Effector memory CD8-positive, alpha-beta T cell (primary cell): ENCODE measurements at regions not wholly inside any gene's neighbourhood (a gene's known extent, or its start where the extent isn't known, plus 50 kb on each side); places are given as distances from the start of the nearest gene placed in this dataset.
"Not testable (repeated sequence)": the region's sequence is repeated elsewhere in the genome, so short reads cannot be mapped to it uniquely, and the experiment has no call there.

ENCODE experiments used
- ATAC-seq: fragments of 150-1000 bp; cut with Tn5 transposase; replicated peaks from 2 replicates; pipeline ENCODE4 v1.10.0; 2021; ENCODE audit warnings: mild to moderate bottlenecking, moderate library complexity
- DNase-seq, 3 experiments: peaks; one replicate each; pipeline ENCODE4 v3.0.0; 2021
- H3K27ac Mint-ChIP-seq, 2 donors: one replicate each; pipeline ENCODE4 v1.8.0; 2022; ENCODE audit warnings: mild to moderate bottlenecking in 2 of 2, mixed read lengths in 2 of 2, moderate library complexity in 2 of 2
- H3K27me3 Mint-ChIP-seq, 2 donors: one replicate each; pipeline ENCODE4 v1.8.0; 2022; ENCODE audit warnings: mixed read lengths in 2 of 2
- H3K36me3 Mint-ChIP-seq: one replicate; pipeline ENCODE4 v1.8.0; 2022; ENCODE audit warnings: mild to moderate bottlenecking, moderate library complexity, mixed read lengths; ENCODE audit not compliant: insufficient read depth
- H3K4me1 Mint-ChIP-seq, 2 donors: one replicate each; pipeline ENCODE4 v1.8.0; 2022; ENCODE audit warnings: low read depth in 2 of 2, mixed read lengths in 2 of 2
- H3K4me3 Mint-ChIP-seq, 2 donors: one replicate each; pipeline ENCODE4 v1.8.0; 2022; ENCODE audit warnings: mild to moderate bottlenecking in 2 of 2, mixed read lengths in 2 of 2, moderate library complexity in 2 of 2
- H3K9me3 Mint-ChIP-seq, 2 donors: one replicate each; pipeline ENCODE4 v1.8.0; 2022; ENCODE audit warnings: mixed read lengths in 2 of 2

DNA sequence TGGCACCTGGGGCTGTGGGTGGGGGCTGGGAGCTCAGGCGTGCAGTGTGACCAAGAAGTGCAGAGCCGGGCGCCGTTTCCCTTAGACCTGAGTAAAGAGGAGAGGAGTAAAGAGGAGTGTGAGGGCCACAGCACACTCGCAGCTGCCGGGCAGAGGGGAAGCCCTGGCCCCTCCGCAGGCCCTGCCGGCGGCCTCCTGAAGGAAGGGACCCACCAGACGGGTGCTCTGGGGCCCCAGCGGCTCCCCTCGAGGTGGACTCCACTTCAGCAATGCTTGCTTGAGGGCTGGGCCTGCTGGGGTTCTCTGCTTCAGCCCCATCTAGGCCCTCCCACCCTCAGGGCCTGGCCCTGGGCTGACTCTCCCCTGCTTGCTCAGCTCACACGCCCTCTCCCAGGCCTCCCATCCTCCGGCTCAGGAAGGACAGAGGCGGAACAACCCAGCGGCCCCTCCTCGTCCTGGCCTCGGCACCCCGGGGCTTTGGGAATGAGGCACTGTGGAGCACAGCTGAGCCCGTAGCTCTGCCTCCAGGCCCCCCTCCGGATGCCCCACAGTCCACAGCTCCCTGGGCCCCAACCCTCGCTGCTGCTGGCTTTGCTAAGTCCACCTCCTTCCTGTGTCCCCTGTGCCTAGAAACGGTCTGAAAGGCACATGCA, 1198.7 kb downstream of the BRD1 start:
- Mint-ChIP-seq H3K27me3 (peaks cover 0 to 21% of the 10 kb centered on the region in 2 donors), H3K4me1 (no peaks in the 10 kb centered on the region), H3K27ac (no peak overlapping the region), H3K9me3 (no peaks in the 10 kb centered on the region), H3K36me3 (no peaks in the 10 kb centered on the region), H3K4me3 (no peak overlapping the region)
- ATAC-seq (no peak), DNase-seq (no peak)

DNA sequence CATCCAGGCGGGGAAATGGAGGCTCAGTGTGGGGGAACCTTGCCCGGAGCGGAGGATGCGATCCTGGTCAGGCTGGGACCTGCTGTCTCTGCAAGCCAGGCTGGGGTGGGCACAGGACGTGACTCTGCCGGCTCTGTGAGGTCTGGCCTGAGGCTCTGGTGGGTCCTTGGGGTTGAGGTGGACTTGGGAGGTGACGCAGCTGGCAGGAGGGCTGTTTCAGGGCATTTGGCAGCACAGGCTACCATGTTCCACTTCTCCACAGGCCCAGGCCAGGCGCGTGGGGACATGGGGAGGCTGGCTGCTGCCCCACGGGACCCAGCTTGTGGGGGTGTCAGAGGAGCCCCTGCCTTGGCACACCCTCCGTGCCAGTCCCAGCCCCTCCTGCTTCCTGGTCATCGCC, 1199.7 kb downstream of the BRD1 start:
- peaks cover 0 to 21% of the 10 kb centered on the region in 2 donors for H3K27me3 Mint-ChIP-seq
- no peaks in the 10 kb centered on the region for H3K4me1 Mint-ChIP-seq

GRCh38 chr22:48627203-48627602, 1200.5 kb downstream of the BRD1 start:
- no peak overlapping the region for H3K27ac Mint-ChIP-seq
- DNase-seq, result no peak
- H3K36me3 Mint-ChIP-seq, result no peaks in the 10 kb centered on the region
- H3K4me3 Mint-ChIP-seq, result no peak overlapping the region
- H3K27me3 Mint-ChIP-seq, result peaks cover 0 to 21% of the 10 kb centered on the region in 2 donors
- no peaks in the 10 kb centered on the region for H3K4me1 Mint-ChIP-seq
- H3K9me3 Mint-ChIP-seq, result no peaks in the 10 kb centered on the region
- ATAC-seq, result no peak

More for the DNA sequence above, 1199.7 kb downstream of the BRD1 start:
- ATAC-seq (no peak), DNase-seq (no peak)
- H3K9me3 Mint-ChIP-seq, result no peaks in the 10 kb centered on the region
- no peak overlapping the region for H3K27ac Mint-ChIP-seq
- H3K36me3 Mint-ChIP-seq, result no peaks in the 10 kb centered on the region
- no peak overlapping the region for H3K4me3 Mint-ChIP-seq

GRCh38 chr22:48624401-48624800, 1203.3 kb downstream of the BRD1 start:
- H3K4me1 Mint-ChIP-seq, result no peaks in the 10 kb centered on the region
- ATAC-seq (no peak), DNase-seq (no peak)
- H3K27ac Mint-ChIP-seq, result no peak overlapping the region
- H3K27me3 Mint-ChIP-seq, result peaks cover 0 to 21% of the 10 kb centered on the region in 2 donors
- H3K36me3 Mint-ChIP-seq, result no peaks in the 10 kb centered on the region
- no peak overlapping the region for H3K4me3 Mint-ChIP-seq
- no peaks in the 10 kb centered on the region for H3K9me3 Mint-ChIP-seq

DNA sequence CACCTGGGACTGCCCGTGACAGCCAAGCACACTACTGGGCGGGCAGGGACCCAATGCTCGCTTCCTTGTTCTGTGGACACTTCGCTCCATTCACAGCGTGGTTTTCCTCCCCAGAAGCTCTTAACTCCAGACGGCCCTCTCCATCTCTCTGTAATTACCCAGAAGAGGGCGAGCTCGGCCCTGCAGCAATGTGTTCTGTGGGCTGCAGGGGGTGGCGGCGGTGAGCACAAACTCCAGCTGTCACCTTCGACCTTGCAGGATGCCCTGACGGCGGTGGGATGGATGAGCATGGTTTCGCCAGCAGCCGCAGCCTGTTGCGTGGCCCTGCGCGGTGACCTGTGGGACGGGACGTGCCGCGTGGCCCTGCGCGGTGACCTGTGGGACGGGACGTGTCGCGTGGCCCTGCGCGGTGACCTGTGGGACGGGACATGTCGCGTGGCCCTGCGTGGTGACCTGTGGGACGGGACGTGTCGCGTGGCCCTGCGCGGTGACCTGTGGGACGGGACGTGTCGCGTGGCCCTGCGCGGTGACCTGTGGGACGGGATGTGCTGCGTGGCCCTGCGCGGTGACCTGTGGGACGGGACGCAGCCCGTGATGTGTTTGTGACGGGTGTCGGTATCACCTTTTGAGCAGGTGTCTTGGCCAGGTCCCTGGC, 1204.7 kb downstream of the BRD1 start:
- DNase-seq, result no peak
- no peaks in the 10 kb centered on the region for H3K4me1 Mint-ChIP-seq
- H3K4me3 Mint-ChIP-seq, result no peak overlapping the region
- no peak for ATAC-seq
- H3K27me3 Mint-ChIP-seq, result peaks cover 0 to 15% of the 10 kb centered on the region in 2 donors
- H3K36me3 Mint-ChIP-seq, result no peaks in the 10 kb centered on the region
- no peak overlapping the region for H3K27ac Mint-ChIP-seq
- H3K9me3 Mint-ChIP-seq, result no peaks in the 10 kb centered on the region

- ATAC-seq (no peak), DNase-seq (no peak)
- Mint-ChIP-seq H3K36me3 (no peaks in the 10 kb centered on the region), H3K27me3 (no peaks in the 10 kb centered on the region), H3K9me3 (no peaks in the 10 kb centered on the region), H3K4me3 (no peak overlapping the region), H3K4me1 (no peaks in the 10 kb centered on the region), H3K27ac (no peak overlapping the region)
Observed at GRCh38 chr22:48621085-48621484, 1206.6 kb downstream of the BRD1 start.

DNA sequence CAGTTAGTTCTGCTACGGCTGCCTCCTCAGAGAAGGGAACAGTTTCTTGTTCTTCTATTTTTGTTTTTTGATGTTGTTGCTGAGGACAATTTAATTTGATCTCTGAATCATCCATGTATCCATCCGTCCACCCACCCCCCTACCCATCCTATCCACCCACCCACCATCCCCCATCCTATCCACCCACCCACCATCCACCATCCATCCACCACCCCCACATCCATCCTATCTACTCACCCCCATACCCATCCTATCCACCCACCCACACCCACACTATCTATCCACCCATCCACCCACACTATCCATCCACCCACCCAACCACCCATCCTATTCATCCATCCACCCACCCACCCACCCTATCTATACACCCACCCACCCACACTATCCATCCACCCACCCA, 1207.2 kb downstream of the BRD1 start:
- not testable (repeated sequence) for H3K27me3 Mint-ChIP-seq, H3K4me3 Mint-ChIP-seq, ATAC-seq, H3K27ac Mint-ChIP-seq, H3K9me3 Mint-ChIP-seq, DNase-seq, H3K4me1 Mint-ChIP-seq, H3K36me3 Mint-ChIP-seq

- Mint-ChIP-seq H3K27ac (no peak overlapping the region), H3K4me1 (no peaks in the 10 kb centered on the region), H3K36me3 (no peaks in the 10 kb centered on the region), H3K27me3 (no peaks in the 10 kb centered on the region), H3K4me3 (no peak overlapping the region), H3K9me3 (no peaks in the 10 kb centered on the region)
- ATAC-seq (no peak), DNase-seq (no peak)
Observed at GRCh38 chr22:48619721-48620120, 1208.0 kb downstream of the BRD1 start.

GRCh38 chr22:48618326-48618725, 1209.3 kb downstream of the BRD1 start:
- Mint-ChIP-seq H3K27me3 (no peaks in the 10 kb centered on the region), H3K27ac (no peak overlapping the region), H3K9me3 (no peaks in the 10 kb centered on the region), H3K4me3 (no peak overlapping the region), H3K36me3 (no peaks in the 10 kb centered on the region), H3K4me1 (no peaks in the 10 kb centered on the region)
- DNase-seq (no peak), ATAC-seq (no peak)

- Mint-ChIP-seq H3K4me3 (no peak overlapping the region), H3K27ac (no peak overlapping the region), H3K36me3 (no peaks in the 10 kb centered on the region), H3K27me3 (no peaks in the 10 kb centered on the region), H3K9me3 (no peaks in the 10 kb centered on the region), H3K4me1 (no peaks in the 10 kb centered on the region)
- ATAC-seq (no peak), DNase-seq (no peak)
Observed at GRCh38 chr22:48616656-48617055, 1211.0 kb downstream of the BRD1 start.

DNA sequence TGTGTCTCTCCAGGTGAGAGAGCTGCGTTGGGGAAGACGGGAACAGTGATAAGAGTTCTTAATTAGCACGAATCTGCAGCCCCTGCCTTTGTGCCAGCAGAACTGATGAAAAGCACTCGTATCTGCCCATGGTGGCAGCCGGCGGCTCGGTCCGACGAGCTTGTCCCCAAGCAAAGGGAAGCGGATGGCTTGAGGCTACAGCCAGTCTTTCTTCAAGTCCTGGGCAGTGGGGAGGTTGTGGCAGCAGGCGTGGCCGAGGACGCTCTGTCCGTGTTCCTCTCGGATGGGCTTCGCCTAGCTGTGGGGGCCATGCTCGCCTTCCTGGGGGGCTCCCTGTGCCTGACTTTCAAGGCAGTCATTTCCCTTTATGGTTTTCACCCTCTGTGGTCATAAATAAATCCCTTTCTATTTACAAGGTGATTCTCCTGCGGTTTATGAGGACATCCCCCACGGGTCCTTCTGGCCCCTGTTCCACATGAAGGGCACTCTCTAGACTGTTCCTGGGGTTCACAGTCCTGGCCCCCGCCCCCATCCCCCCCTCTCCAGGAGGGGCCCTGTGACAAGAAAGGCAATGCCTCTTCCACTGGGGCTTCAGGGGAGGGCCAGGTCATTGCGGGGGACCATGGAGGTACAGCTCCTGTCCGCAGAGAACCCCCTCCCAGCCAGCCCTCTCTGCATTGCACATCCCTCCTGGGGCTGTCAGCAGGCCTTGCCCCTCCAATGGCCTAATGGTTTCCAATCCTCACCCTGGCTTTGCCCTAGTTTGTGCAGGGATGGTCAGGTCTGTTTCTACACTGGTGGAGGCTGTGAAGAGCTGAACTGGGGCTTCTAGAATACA, 1212.3 kb downstream of the BRD1 start:
- Mint-ChIP-seq H3K36me3 (no peaks in the 10 kb centered on the region), H3K4me1 (no peaks in the 10 kb centered on the region), H3K27ac (no peak overlapping the region), H3K27me3 (no peaks in the 10 kb centered on the region), H3K4me3 (no peak overlapping the region), H3K9me3 (no peaks in the 10 kb centered on the region)
- ATAC-seq (no peak), DNase-seq (no peak)

GRCh38 chr22:48613566-48614200, 1214.0 kb downstream of the BRD1 start:
- H3K27me3 Mint-ChIP-seq, result no peaks in the 10 kb centered on the region
- no peak for ATAC-seq
- H3K4me1 Mint-ChIP-seq, result no peaks in the 10 kb centered on the region
- H3K4me3 Mint-ChIP-seq, result no peak overlapping the region
- H3K9me3 Mint-ChIP-seq, result no peaks in the 10 kb centered on the region
- DNase-seq, result no peak
- no peak overlapping the region for H3K27ac Mint-ChIP-seq
- no peaks in the 10 kb centered on the region for H3K36me3 Mint-ChIP-seq

DNA sequence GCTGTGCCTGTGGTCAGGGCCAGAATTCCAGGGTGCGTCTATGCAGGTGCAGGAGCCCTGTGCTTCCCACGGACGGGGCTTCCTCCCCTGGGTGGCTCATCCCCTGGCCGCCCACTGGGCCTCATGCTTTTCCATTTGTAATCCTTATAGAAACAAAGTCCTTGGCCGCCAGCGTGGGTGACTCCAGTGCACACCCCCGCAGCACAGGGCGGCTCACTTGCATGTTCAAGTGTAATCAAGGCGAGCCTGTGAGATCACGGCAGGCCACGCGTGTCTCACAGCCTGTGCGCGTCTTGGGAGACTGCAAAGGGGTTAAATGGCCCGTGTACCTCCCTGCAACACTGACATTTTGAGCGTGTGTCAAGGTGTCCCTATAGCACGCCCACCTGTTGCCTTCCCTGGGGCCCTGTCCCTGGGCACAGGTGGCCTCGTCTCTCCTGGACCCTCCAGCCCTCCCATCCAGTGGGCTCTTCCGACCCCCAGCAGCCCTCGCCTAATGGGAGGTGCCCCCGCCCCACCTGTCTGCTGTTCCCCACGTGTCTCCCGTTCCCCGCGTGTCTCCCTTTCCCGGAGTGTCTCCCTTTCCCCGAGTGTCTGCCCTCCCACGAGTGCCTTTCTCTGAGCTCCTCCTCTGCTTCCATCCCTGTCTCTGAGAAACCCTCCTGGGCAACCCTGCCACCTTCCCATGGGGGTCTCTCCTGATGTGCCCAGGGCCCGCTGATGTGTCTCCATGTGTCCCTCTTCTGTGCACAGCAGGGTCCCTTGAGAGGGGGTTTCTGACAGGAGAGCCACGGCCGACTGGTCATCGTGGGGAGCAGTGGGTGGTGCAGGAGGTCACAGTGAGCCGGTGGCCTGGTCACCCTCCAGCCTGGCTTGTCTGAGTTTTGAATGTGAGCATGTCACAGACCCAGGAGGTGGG, 1215.3 kb downstream of the BRD1 start:
- DNase-seq, result no peak
- Mint-ChIP-seq H3K4me3 (no peak overlapping the region), H3K9me3 (peaks cover 0 to 3% of the 10 kb centered on the region in 2 donors), H3K27ac (no peak overlapping the region), H3K36me3 (no peaks in the 10 kb centered on the region), H3K4me1 (no peaks in the 10 kb centered on the region), H3K27me3 (no peaks in the 10 kb centered on the region)
- no peak for ATAC-seq
